ENCODE measurements at regions not wholly inside any gene's neighbourhood (a gene's known extent, or its start where the extent isn't known, plus 50 kb on each side); places are given as distances from the start of the nearest gene placed in this dataset.

GRCh38 chr20:6921717-6922386, 154.4 kb downstream of the BMP2 start:
- no peak for ATAC-seq (ENCODE audit: low read depth)
- H3K79me1 ChIP-seq (ENCODE audit: low read depth in 1 of 2, low read length in 2 of 2), result no peaks in the 10 kb centered on the region
- H4K20me1 ChIP-seq (ENCODE audit: insufficient read depth, low read length), result no peaks in the 10 kb centered on the region
- TF ChIP-seq MAZ (IDR thresholded peaks at IDR 0.05; ENCODE audit: borderline replicate concordance, low read depth, low read length) (no peak), BHLHE40 (IDR thresholded peaks at IDR 0.05; ENCODE audit: low read depth, low read length) (no peak), RCOR1 (IDR thresholded peaks at IDR 0.05; ENCODE audit: insufficient replicate concordance, low read length) (no peak)
- TF ChIP-seq, protein P1, sequence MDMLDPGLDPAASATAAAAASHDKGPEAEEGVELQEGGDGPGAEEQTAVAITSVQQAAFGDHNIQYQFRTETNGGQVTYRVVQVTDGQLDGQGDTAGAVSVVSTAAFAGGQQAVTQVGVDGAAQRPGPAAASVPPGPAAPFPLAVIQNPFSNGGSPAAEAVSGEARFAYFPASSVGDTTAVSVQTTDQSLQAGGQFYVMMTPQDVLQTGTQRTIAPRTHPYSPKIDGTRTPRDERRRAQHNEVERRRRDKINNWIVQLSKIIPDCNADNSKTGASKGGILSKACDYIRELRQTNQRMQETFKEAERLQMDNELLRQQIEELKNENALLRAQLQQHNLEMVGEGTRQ (IDR thresholded peaks at IDR 0.05; ENCODE audit: low read depth, low read length), result no peak
- no peak overlapping the region for H3K27ac ChIP-seq (ENCODE audit: insufficient read depth, low read length)
- H2BK5ac ChIP-seq (ENCODE audit: low read depth, low read length, poor library complexity, severe bottlenecking), result no peak overlapping the region
- CTCF ChIA-PET, result no interaction called here
- no peaks in the 10 kb centered on the region for H3K9me1 ChIP-seq (ENCODE audit: insufficient read depth, low read length)
- H3K4me1 ChIP-seq (ENCODE audit: control insufficient read depth, insufficient read depth, low read length), result no peaks in the 10 kb centered on the region
- H3K14ac ChIP-seq (replicated peaks; ENCODE audit: low read depth, low read length), result no peak overlapping the region
- H3K9me3 ChIP-seq (ENCODE audit: control insufficient read depth, insufficient read depth, low read length), result no peaks in the 10 kb centered on the region; the same call in 1 of the 2 replicates
- H4K91ac ChIP-seq (ENCODE audit: insufficient read depth, low read depth, low read length), result no peak overlapping the region
- no peak overlapping the region for H3K9ac ChIP-seq (ENCODE audit: low read depth, low read length)
- in situ Hi-C loops (cut with MboI; ENCODE audit: low sequenced_read_pairs), result no loop called here
- dilution Hi-C loops (cut with HindIII; ENCODE audit: low sequenced_read_pairs, unreplicated experiment), result no loop called here
- H3K36me3 ChIP-seq (ENCODE audit: control insufficient read depth, insufficient read depth, low read length), result no peaks in the 10 kb centered on the region
- H2BK120ac ChIP-seq (ENCODE audit: low read depth, low read length), result no peak overlapping the region
- BruUV-seq (replicated peaks), result no TSS peak
- H2BK20ac ChIP-seq (ENCODE audit: low read depth, low read length), result no peak overlapping the region
- H2AFZ ChIP-seq (replicated peaks; ENCODE audit: low read length, poor library complexity), result no peak overlapping the region
- no peak for DNase-seq
- H2AK5ac ChIP-seq (ENCODE audit: low read depth, low read length), result no peak overlapping the region
- no peak overlapping the region for H3K23ac ChIP-seq (ENCODE audit: low read depth, low read length)
- H2BK15ac ChIP-seq (ENCODE audit: low read depth, low read length), result no peak overlapping the region
- H2AK9ac ChIP-seq (replicated peaks; ENCODE audit: low read depth, low read length, poor library complexity), result no peak overlapping the region
- H3K18ac ChIP-seq (ENCODE audit: low read depth, low read length), result no peak overlapping the region
- no peaks in the 10 kb centered on the region for H3K27me3 ChIP-seq (ENCODE audit: control insufficient read depth, insufficient read depth, low read length)
- no CpG with 5 or more reads among the region's 1 CpG for WGBS, 2 experiments (ENCODE audit: extremely low coverage in 2 of 2, insufficient read length in 1 of 2)
- POLR2A ChIA-PET (ENCODE audit: unreplicated experiment), result no interaction called here
- H3K4ac ChIP-seq (ENCODE audit: low read depth, low read length), result no peak overlapping the region
- no peak overlapping the region for H3K4me2 ChIP-seq (ENCODE audit: low read depth, low read length)
- no peak overlapping the region for H3K4me3 ChIP-seq (ENCODE audit: insufficient read depth, low read depth, low read length)
- intact Hi-C loops (cut with micrococcal nuclease), result no loop called here
- H3K56ac ChIP-seq (ENCODE audit: extremely low read depth, insufficient read depth, low read length), result no peak overlapping the region
- no peak overlapping the region for H4K8ac ChIP-seq (ENCODE audit: low read depth in 2 of 2, low read length in 2 of 2)
- H4K5ac ChIP-seq (ENCODE audit: low read depth, low read length), result no peak overlapping the region
